ENCODE measurements at regions not wholly inside any gene's neighbourhood (a gene's known extent, or its start where the extent isn't known, plus 50 kb on each side); places are given as distances from the start of the nearest gene placed in this dataset.

- Histone ChIP-seq H3K14ac (replicated peaks; ENCODE audit: low read depth, low read length) (no peak overlapping the region), H2AFZ (replicated peaks; ENCODE audit: low read length, poor library complexity) (no peak overlapping the region), H2BK15ac (ENCODE audit: low read depth, low read length) (no peak overlapping the region), H3K4me1 (ENCODE audit: control insufficient read depth, insufficient read depth, low read length) (no peaks in the 10 kb centered on the region), H2BK5ac (ENCODE audit: low read depth, low read length, poor library complexity, severe bottlenecking) (no peak overlapping the region), H4K8ac (ENCODE audit: low read depth in 2 of 2, low read length in 2 of 2) (no peak overlapping the region), H3K9me3 (ENCODE audit: control insufficient read depth, insufficient read depth, low read length) (peaks cover 8% of the 10 kb centered on the region), H4K5ac (ENCODE audit: low read depth, low read length) (no peak overlapping the region), H3K79me1 (ENCODE audit: low read depth in 1 of 2, low read length in 2 of 2) (no peaks in the 10 kb centered on the region), H3K9ac (ENCODE audit: low read depth, low read length) (no peak overlapping the region), H3K18ac (ENCODE audit: low read depth, low read length) (no peak overlapping the region), H3K56ac (ENCODE audit: extremely low read depth, insufficient read depth, low read length) (no peak overlapping the region), H2BK20ac (ENCODE audit: low read depth, low read length) (no peak overlapping the region), H3K4ac (ENCODE audit: low read depth, low read length) (no peak overlapping the region), H3K27me3 (ENCODE audit: control insufficient read depth, insufficient read depth, low read length) (no peaks in the 10 kb centered on the region), H3K27ac (ENCODE audit: insufficient read depth, low read length) (no peak overlapping the region), H4K91ac (ENCODE audit: insufficient read depth, low read depth, low read length) (no peak overlapping the region), H3K4me3 (ENCODE audit: insufficient read depth, low read depth, low read length) (no peak overlapping the region), H3K4me2 (ENCODE audit: low read depth, low read length) (no peak overlapping the region), H3K23ac (ENCODE audit: low read depth, low read length) (no peak overlapping the region), H3K36me3 (ENCODE audit: control insufficient read depth, insufficient read depth, low read length) (no peaks in the 10 kb centered on the region), H2AK5ac (ENCODE audit: low read depth, low read length) (no peak overlapping the region), H2AK9ac (replicated peaks; ENCODE audit: low read depth, low read length, poor library complexity) (no peak overlapping the region), H2BK120ac (ENCODE audit: low read depth, low read length) (no peak overlapping the region), H3K9me1 (ENCODE audit: insufficient read depth, low read length) (no peaks in the 10 kb centered on the region), H4K20me1 (ENCODE audit: insufficient read depth, low read length) (no peaks in the 10 kb centered on the region)
- CTCF ChIA-PET = no interaction called here
- intact Hi-C loops (cut with micrococcal nuclease) (no loop called here), dilution Hi-C loops (cut with HindIII; ENCODE audit: low sequenced_read_pairs, unreplicated experiment) (no loop called here), in situ Hi-C loops (cut with MboI; ENCODE audit: low sequenced_read_pairs) (no loop called here)
- WGBS, 2 experiments (ENCODE audit: extremely low coverage in 2 of 2, insufficient read length in 1 of 2) = no CpG with 5 or more reads among the region's 2 CpGs
- ATAC-seq (ENCODE audit: low read depth) = no peak
- BruUV-seq (replicated peaks) = no TSS peak
- TF ChIP-seq RFX5 (IDR thresholded peaks at IDR 0.05; ENCODE audit: low read depth, low read length) (no peak), POLR2A (IDR thresholded peaks at IDR 0.05; ENCODE audit: low read depth, low read length) (no peak), RCOR1 (IDR thresholded peaks at IDR 0.05; ENCODE audit: insufficient replicate concordance, low read length) (no peak), BHLHE40 (IDR thresholded peaks at IDR 0.05; ENCODE audit: low read depth, low read length) (no peak), NFE2L2 (IDR thresholded peaks at IDR 0.05; ENCODE audit: low read depth, low read length) (no peak), MXI1 (IDR thresholded peaks at IDR 0.05; ENCODE audit: borderline replicate concordance, low read depth, low read length) (no peak)
- TF ChIP-seq, protein P1, sequence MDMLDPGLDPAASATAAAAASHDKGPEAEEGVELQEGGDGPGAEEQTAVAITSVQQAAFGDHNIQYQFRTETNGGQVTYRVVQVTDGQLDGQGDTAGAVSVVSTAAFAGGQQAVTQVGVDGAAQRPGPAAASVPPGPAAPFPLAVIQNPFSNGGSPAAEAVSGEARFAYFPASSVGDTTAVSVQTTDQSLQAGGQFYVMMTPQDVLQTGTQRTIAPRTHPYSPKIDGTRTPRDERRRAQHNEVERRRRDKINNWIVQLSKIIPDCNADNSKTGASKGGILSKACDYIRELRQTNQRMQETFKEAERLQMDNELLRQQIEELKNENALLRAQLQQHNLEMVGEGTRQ (IDR thresholded peaks at IDR 0.05; ENCODE audit: low read depth, low read length) = no peak
- TF ChIP-seq, protein P2, sequence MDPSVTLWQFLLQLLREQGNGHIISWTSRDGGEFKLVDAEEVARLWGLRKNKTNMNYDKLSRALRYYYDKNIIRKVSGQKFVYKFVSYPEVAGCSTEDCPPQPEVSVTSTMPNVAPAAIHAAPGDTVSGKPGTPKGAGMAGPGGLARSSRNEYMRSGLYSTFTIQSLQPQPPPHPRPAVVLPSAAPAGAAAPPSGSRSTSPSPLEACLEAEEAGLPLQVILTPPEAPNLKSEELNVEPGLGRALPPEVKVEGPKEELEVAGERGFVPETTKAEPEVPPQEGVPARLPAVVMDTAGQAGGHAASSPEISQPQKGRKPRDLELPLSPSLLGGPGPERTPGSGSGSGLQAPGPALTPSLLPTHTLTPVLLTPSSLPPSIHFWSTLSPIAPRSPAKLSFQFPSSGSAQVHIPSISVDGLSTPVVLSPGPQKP (IDR thresholded peaks at IDR 0.05; ENCODE audit: borderline replicate concordance, low read depth, low read length) = no peak
- POLR2A ChIA-PET (ENCODE audit: unreplicated experiment) = no interaction called here
- DNase-seq = no peak
Observed at GRCh38 chr15:97406841-97407240, 553.7 kb upstream of the ARRDC4 start.

Measured in IMR-90 (cell line).